ENCODE measurements at regions not wholly inside any gene's neighbourhood (a gene's known extent, or its start where the extent isn't known, plus 50 kb on each side); places are given as distances from the start of the nearest gene placed in this dataset.
"Not testable (repeated sequence)": the region's sequence is repeated elsewhere in the genome, so short reads cannot be mapped to it uniquely, and the experiment has no call there.

GRCh38 chr3:29022976-29023375 is 257.9 kb upstream of the RBMS3 start:
- no peak for DNase-seq (ENCODE audit: low read depth)

GRCh38 chr3:29026286-29026685 is 254.6 kb upstream of the RBMS3 start:
- no peak for DNase-seq (ENCODE audit: low read depth)

- DNase-seq (ENCODE audit: low read depth) = peak; percentile 5
Observed at GRCh38 chr3:29026959-29027358, 253.9 kb upstream of the RBMS3 start.

- not testable (repeated sequence) for DNase-seq (ENCODE audit: low read depth)
Observed at GRCh38 chr3:29031175-29031574, 249.7 kb upstream of the RBMS3 start.

- no peak for DNase-seq (ENCODE audit: low read depth)
Observed at GRCh38 chr3:29033511-29033910, 247.4 kb upstream of the RBMS3 start.

GRCh38 chr3:29050155-29050554 is 230.7 kb upstream of the RBMS3 start:
- DNase-seq (ENCODE audit: low read depth) = no peak

- no peak for DNase-seq (ENCODE audit: low read depth)
Observed at GRCh38 chr3:29057326-29057725, 223.5 kb upstream of the RBMS3 start.

- peak; percentile 90 for DNase-seq (ENCODE audit: low read depth)
Observed at GRCh38 chr3:29064085-29064484, 216.8 kb upstream of the RBMS3 start.

- DNase-seq (ENCODE audit: low read depth) = peak; percentile 99
Observed at GRCh38 chr3:29065211-29065785, 215.6 kb upstream of the RBMS3 start.

- peak; percentile 43 for DNase-seq (ENCODE audit: low read depth)
Observed at GRCh38 chr3:29067007-29067406, 213.9 kb upstream of the RBMS3 start.

- no peak for DNase-seq (ENCODE audit: low read depth)
Observed at GRCh38 chr3:29070959-29071634, 209.8 kb upstream of the RBMS3 start.

- DNase-seq (ENCODE audit: low read depth) = peak; percentile 87
Observed at GRCh38 chr3:29072611-29073010, 208.3 kb upstream of the RBMS3 start.

GRCh38 chr3:29077356-29077755 is 203.5 kb upstream of the RBMS3 start:
- no peak for DNase-seq (ENCODE audit: low read depth)

GRCh38 chr3:29079358-29079757 is 201.5 kb upstream of the RBMS3 start:
- no peak for DNase-seq (ENCODE audit: low read depth)

GRCh38 chr3:29080967-29081366 is 199.9 kb upstream of the RBMS3 start:
- DNase-seq (ENCODE audit: low read depth) = no peak

- no peak for DNase-seq (ENCODE audit: low read depth)
Observed at GRCh38 chr3:29083081-29083480, 197.8 kb upstream of the RBMS3 start.

GRCh38 chr3:29083676-29084075 is 197.2 kb upstream of the RBMS3 start:
- peak; percentile 33 for DNase-seq (ENCODE audit: low read depth)

GRCh38 chr3:29088579-29088978 is 192.3 kb upstream of the RBMS3 start:
- DNase-seq (ENCODE audit: low read depth) = no peak

- no peak for DNase-seq (ENCODE audit: low read depth)
Observed at GRCh38 chr3:29090912-29091597, 189.8 kb upstream of the RBMS3 start.

GRCh38 chr3:29091599-29092189 is 189.2 kb upstream of the RBMS3 start:
- no peak for DNase-seq (ENCODE audit: low read depth)

- no peak for DNase-seq (ENCODE audit: low read depth)
Observed at GRCh38 chr3:29092348-29092747, 188.5 kb upstream of the RBMS3 start.

GRCh38 chr3:29099296-29099695 is 181.6 kb upstream of the RBMS3 start:
- DNase-seq (ENCODE audit: low read depth) = peak; percentile 92
